HL-60 (cell line): ENCODE measurements at regions not wholly inside any gene's neighbourhood (a gene's known extent, or its start where the extent isn't known, plus 50 kb on each side); places are given as distances from the start of the nearest gene placed in this dataset.

Experiments used
- DNase-seq, 2 experiments: peaks; one replicate each; pipeline ENCODE4 v3.0.0-alpha.2; 2010 to 2020; ENCODE audit warnings: low read depth in 1 of 2, low spot score in 1 of 2
- H3K27ac ChIP-seq: fragments of 250-450 bp; sonication (Bioruptor Pico); replicated peaks from 2 replicates; pipeline ENCODE4 v1.5.1; 2020; ENCODE audit warnings: mild to moderate bottlenecking, moderate library complexity
- H3K27me3 ChIP-seq: fragments of 250-450 bp; sonication (Bioruptor Pico); 2 replicates; pipeline ENCODE4 v1.5.1; 2021; ENCODE audit warnings: mild to moderate bottlenecking, moderate library complexity; ENCODE audit not compliant: insufficient read depth, poor library complexity, severe bottlenecking
- H3K4me3 ChIP-seq: replicated peaks from 2 replicates; pipeline ENCODE4 v1.5.1; 2011; ENCODE audit warnings: mild to moderate bottlenecking, control low read depth, low read length; ENCODE audit not compliant: insufficient read depth
- GABPA ChIP-seq: IDR thresholded peaks from 2 replicates; pipeline ENCODE4 v1.6.1; 2012; ENCODE audit warnings: low read depth
- POLR2AphosphoS5 ChIP-seq: IDR thresholded peaks from 2 replicates; pipeline ENCODE4 v1.6.1; 2012; ENCODE audit warnings: low read depth
- SPI1 ChIP-seq: IDR thresholded peaks from 2 replicates; pipeline ENCODE4 v1.6.1; 2012; ENCODE audit warnings: low read depth, mild to moderate bottlenecking, borderline replicate concordance
- TF ChIP-seq, protein P1 (sequence below): IDR thresholded peaks from 2 replicates; pipeline ENCODE4 v1.6.1; 2012; ENCODE audit warnings: low read depth; ENCODE audit not compliant: insufficient replicate concordance
- TF ChIP-seq, protein P2 (sequence below): IDR thresholded peaks from one replicate; pipeline ENCODE4 v1.5.1; 2011; ENCODE audit warnings: low read length, control low read depth, inconsistent platforms; ENCODE audit not compliant: insufficient read depth

DNA sequence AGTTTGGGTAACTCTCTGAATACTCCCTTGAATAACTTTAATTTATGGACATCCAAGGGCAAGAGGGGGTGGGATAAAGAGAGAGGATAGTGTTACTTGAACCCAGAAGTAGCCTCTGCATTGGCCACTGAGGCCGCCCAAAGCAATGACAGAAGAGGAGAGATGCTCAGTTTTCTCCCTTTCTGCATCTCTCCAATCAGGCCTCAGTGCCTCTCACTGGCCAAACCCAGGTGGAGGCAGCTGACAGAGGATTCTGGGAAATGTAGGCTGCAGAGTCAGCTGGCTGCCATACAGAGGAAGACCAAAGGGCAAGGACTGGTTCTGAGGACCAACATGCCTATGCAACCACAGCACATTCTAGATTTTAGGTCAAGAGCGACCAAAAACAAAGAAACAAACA, 719.4 kb downstream of the MAT2B start:
- DNase-seq = no peak
- no peak overlapping the region for H3K4me3 ChIP-seq
- TF ChIP-seq, protein P1, sequence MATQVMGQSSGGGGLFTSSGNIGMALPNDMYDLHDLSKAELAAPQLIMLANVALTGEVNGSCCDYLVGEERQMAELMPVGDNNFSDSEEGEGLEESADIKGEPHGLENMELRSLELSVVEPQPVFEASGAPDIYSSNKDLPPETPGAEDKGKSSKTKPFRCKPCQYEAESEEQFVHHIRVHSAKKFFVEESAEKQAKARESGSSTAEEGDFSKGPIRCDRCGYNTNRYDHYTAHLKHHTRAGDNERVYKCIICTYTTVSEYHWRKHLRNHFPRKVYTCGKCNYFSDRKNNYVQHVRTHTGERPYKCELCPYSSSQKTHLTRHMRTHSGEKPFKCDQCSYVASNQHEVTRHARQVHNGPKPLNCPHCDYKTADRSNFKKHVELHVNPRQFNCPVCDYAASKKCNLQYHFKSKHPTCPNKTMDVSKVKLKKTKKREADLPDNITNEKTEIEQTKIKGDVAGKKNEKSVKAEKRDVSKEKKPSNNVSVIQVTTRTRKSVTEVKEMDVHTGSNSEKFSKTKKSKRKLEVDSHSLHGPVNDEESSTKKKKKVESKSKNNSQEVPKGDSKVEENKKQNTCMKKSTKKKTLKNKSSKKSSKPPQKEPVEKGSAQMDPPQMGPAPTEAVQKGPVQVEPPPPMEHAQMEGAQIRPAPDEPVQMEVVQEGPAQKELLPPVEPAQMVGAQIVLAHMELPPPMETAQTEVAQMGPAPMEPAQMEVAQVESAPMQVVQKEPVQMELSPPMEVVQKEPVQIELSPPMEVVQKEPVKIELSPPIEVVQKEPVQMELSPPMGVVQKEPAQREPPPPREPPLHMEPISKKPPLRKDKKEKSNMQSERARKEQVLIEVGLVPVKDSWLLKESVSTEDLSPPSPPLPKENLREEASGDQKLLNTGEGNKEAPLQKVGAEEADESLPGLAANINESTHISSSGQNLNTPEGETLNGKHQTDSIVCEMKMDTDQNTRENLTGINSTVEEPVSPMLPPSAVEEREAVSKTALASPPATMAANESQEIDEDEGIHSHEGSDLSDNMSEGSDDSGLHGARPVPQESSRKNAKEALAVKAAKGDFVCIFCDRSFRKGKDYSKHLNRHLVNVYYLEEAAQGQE = no peak
- TF ChIP-seq SPI1 (no peak), GABPA (no peak), POLR2AphosphoS5 (no peak)
- TF ChIP-seq, protein P2, sequence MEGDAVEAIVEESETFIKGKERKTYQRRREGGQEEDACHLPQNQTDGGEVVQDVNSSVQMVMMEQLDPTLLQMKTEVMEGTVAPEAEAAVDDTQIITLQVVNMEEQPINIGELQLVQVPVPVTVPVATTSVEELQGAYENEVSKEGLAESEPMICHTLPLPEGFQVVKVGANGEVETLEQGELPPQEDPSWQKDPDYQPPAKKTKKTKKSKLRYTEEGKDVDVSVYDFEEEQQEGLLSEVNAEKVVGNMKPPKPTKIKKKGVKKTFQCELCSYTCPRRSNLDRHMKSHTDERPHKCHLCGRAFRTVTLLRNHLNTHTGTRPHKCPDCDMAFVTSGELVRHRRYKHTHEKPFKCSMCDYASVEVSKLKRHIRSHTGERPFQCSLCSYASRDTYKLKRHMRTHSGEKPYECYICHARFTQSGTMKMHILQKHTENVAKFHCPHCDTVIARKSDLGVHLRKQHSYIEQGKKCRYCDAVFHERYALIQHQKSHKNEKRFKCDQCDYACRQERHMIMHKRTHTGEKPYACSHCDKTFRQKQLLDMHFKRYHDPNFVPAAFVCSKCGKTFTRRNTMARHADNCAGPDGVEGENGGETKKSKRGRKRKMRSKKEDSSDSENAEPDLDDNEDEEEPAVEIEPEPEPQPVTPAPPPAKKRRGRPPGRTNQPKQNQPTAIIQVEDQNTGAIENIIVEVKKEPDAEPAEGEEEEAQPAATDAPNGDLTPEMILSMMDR = no peak
- H3K27ac ChIP-seq = no peak overlapping the region
- H3K27me3 ChIP-seq = no peaks in the 10 kb centered on the region

DNA sequence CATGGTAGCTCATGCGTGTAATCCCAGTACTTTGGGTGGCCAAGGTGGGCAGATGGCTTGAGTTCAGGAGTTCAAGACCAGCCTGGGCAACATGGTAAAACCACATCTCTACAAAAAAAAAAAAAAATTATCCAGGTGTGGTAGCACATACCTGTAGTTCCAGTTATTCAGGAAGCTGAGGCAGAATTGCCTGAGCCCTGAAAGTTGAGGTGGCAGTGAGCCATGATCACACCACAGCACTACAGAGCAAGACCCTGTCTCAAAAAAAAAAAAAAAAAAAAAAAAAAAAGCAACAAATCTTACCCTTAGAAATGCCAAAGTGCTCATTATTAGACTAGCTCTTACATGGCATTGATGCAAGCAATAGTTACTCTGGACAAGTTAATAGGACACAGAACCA, 724.9 kb downstream of the MAT2B start:
- Histone ChIP-seq H3K27me3 (no peaks in the 10 kb centered on the region), H3K27ac (no peak overlapping the region), H3K4me3 (no peak overlapping the region)
- no peak for DNase-seq
- TF ChIP-seq, protein P2 = no peak
- TF ChIP-seq, protein P1 = no peak
- TF ChIP-seq SPI1 (no peak), GABPA (no peak), POLR2AphosphoS5 (no peak)

DNA sequence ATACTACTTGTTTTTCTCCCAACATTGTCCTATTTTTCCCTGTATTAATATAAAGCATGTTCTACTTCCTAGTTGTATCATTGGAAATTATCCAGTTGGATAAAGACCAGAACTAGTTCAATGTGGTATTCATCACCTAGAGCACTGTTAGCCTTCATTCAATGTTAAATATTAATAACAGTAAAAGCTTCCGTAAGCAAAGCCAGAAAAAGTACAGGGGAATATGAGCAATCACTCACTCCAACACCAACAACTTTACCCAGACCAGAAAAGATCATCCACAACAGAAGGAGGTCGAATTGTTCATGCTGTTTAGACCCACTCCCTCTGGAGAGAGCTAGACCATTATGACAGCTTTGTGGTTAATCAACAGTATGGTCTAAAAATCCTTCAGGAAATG, 728.4 kb downstream of the MAT2B start:
- TF ChIP-seq, protein P2 = no peak
- TF ChIP-seq GABPA (no peak), POLR2AphosphoS5 (no peak), SPI1 (no peak)
- TF ChIP-seq, protein P1 = no peak
- Histone ChIP-seq H3K4me3 (no peak overlapping the region), H3K27ac (no peak overlapping the region), H3K27me3 (no peaks in the 10 kb centered on the region)
- DNase-seq = no peak
